COR-L47 (cell line): ENCODE measurements at regions not wholly inside any gene's neighbourhood (a gene's known extent, or its start where the extent isn't known, plus 50 kb on each side); places are given as distances from the start of the nearest gene placed in this dataset.
"Not testable (repeated sequence)": the region's sequence is repeated elsewhere in the genome, so short reads cannot be mapped to it uniquely, and the experiment has no call there.

Source experiments
- DNase-seq: peaks from one replicate; lab custom pipeline; 2025; lab: John Stamatoyannopoulos, UW

DNA sequence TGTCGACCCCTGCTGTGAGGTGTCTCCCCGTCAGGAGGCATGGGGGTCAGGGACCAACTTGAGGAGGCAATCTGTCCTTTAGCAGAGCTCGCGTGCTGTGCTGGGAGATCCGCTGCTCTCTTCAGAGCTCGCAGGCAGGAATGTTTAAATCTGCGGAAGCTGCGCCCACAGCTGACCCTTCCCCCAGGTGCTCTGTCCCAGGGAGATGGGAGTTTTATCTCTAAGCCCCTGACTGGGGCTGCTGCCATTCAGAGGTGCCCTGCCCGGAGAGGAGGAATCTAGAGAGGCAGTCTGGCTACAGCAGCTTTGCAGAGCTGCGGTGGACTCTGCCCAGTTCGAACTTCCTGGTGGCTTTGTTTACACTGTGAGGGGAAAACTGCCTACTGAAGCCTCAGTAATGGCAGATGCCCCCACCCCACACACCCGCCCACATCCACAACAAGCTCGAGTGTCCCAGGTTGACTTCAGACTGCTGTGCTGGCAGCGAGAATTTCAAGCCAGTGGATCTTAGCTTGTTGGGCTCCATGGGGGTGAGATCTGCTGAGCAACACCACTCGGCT lies 133.1 kb downstream of the CENPC start:
- DNase-seq = not testable (repeated sequence)

DNA sequence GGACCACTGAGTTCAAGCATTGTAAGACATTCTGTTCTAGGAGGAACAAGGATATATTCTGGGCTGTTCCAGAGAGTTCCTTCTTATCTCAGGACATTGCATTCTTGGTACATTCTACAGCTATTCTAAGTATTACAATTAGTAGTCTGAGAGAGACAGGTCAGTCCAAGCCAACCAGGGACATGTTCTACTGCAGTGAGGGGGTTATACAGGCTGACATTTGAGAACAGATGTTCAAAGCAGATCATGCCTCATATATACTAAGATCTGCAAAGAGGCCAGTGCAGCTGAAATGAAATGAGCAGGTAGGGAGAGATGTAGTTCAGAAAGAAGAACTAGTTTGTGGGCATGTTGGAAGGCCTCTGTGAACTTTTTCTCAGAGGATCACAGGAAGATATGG lies 142.0 kb downstream of the CENPC start:
- DNase-seq = no peak

DNA sequence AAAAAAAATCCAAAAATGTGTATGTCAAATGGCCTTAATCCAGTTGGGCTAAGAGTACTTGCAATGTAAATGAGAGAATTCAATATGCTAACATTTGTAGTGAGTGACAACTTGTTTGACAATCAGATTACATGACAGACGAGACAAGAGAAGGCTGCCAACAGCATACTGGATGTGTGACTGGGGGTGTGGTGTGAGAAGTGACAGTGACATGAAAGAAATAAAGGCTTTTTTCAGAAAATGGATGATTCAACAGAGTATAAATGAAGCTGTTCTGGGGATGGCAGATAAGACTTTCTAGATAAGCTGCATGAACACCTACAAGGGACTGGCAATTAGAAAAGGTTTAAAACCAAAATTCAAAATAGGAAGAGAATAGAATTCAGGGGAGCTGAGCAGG lies 143.4 kb downstream of the CENPC start:
- DNase-seq = no peak

DNA sequence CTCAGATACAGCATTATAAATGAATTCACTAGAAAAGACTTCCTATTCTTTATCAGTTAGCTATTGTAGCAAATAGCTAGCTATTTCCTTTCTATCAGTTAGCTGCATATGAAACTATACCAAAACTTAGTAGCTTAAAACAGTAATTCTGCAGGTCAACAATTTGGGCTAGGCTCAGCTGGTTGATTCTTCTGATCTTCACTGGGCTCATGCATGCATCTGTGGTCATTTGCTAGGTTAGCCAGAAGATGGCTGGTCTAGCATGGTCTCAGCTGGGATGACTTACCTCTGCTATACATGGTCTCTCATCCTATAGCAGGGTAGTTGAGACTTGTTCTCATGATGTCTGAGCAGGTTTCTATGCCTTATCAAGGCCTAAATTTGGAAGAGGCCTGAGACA lies 147.4 kb downstream of the CENPC start:
- no peak for DNase-seq

DNA sequence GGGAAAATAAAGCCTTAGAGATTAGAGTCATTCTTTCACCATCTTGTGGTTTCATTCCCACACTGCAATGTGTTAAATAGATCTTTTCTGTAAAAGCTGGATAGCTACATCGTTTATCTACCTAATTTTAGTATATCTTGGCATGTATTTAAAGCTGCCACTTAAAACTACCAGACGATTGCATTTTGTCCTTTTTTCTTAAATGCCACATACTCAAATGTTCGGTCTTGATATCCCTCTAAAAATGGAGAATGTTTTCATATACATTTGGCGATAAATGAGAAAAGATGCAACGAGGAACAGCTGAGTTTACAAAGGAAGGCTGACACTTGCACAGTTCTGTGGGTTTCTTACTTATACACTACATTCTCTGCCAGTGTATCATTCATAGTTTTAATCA lies 148.3 kb downstream of the CENPC start:
- DNase-seq = no peak

DNA sequence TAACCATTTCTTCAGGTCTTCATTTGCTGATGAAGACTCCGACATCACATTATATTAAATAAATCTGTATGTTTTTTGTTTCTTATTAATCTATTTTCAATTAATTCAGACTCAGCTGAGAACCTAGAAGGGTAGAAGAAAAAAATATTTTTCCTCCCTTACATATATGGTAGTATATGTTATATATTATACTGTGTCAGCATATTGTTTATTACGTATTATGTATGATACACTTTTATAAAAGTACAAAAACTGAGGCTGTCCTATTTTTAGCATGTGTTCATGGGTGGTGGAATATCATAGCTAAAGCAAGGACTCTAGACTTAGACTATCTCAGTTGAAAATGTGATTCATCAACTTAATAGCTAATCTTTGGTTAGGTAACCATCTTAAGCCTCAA lies 149.3 kb downstream of the CENPC start:
- no peak for DNase-seq

DNA sequence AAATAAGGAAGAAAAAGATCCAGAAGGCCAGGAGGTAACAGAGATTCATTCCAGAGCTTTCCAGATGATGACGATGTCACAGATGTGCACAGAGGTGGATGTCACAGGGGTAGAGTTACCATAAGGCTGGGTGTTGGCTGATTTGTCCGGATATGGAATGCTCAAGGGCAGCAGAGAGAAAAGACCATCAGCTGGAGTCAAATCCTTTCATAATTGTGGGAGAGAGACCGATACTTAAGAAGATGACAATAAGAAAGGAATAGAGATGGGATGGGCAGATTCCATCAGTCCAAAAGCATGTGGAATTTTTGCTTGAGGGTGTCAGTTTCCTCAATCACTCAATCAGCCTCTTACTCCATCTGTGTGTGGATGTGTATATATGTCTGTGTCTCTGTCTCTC lies 150.4 kb downstream of the CENPC start:
- DNase-seq = no peak

DNA sequence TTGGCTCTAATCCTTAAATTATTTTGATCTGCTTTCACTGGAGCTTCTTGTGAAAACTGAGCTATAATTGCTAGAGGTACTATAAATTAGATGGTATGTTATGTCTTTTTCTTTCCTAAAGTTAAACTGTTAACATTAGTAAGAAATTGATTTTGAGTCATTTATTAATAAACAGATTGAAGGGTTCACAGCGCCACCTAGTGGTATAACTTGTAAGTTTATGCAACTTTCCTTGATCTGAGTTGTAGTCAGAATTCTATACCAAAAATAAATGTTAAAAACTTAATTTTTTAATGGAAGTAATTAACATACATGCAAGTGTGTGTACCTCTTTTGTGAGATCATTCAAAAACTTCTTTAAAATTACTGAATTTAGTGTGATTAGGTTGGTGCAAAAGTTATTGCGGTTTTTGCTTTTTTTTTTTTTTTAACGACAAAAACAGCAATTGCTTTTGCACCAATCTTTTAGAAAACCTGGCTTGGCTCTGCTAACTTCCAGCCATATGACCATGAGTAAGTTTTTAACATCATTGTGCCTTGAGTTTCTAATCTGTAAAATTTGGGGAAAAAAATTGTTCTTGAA lies 151.5 kb downstream of the CENPC start:
- DNase-seq = peak; percentile 17

DNA sequence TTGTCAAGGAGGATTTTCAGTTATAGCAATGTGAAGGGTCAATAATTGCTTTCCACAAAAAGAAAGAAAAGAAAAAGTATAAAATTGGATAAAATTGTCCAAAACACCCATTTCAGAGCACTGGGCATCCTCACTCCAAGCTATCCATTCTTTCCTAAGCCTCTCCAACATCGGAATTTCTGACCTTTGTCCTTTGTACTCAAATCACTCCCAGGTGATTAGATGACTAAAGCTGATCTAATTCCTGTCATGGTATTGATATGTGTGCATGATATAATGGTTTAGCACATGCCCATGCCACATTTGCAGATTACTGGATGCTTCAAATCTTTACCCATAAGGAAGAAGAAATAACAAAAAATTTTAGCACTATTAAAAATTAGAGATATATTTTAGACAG lies 152.3 kb downstream of the CENPC start:
- no peak for DNase-seq

DNA sequence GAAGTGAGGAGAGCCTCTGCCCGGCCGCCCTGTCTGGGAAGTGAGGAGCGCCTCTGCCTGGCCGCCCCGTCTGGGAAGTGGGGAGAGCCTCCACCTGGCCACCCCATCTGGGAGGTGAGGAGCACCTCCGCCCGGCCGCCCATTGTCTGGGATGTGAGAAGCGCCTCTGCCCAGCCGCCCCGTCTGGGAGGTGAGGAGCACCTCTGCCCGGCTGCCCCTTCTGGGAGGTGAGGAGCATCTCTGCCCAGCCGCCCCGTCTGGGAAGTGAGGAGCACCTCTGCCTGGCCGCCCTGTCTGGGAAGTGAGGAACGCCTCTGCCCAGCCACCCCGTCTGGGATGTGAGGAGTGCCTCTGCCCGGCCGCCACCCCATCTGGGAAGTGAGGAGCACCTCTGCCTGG lies 163.9 kb downstream of the CENPC start:
- DNase-seq = not testable (repeated sequence)

DNA sequence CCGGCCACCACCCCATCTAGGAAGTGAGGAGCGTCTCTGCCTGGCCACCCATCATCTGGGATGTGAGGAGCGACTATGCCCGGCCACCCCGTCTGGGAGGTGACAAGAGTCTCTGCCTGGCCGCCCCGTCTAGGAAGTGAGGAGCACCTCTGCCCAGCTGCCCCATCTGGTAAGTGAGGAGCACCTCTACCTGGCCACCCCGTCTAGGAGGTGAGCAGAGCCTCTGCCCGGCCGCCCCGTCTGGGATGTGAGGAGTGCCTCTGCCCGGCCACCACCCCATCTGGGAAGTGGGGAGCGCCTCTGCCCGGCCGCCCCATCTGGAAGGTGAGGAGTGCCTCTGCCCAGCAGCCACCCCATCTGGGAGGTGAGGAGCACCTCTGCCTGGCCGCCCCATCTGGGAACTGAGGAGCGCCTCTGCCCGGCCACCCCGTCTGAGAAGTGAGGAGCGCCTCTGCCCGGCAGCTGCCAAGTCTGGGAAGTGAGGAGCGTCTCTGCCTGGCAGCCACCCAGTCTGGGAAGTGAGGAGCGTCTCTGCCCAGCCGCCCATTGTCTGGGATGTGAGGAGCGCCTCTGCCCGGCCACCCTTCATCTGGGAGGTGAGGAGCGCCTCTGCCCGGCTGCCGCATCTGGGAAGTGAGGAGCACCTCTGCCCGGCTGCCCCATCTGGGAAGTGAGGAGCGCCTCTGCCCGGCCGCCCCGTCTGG lies 164.4 kb downstream of the CENPC start:
- not testable (repeated sequence) for DNase-seq

DNA sequence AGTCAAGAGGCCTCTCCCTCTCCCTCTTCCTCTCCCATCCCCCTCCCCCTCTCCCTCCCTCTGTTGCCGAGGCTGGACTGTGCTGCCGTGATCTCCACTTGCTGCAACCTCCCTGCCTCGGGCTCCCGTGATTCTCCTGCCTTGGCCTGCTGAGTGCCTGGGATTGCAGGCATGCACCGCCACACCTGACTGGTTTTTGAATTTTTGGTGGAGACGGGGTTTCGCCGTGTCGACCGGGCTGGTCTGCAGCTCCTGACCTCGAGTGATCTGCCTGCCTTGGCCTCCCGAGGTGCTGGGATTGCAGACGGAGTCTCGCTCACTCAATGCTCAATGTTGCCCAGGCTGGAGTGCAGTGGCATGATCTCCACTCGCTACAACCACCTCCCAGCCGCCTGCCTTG lies 165.1 kb downstream of the CENPC start:
- no peak for DNase-seq

DNA sequence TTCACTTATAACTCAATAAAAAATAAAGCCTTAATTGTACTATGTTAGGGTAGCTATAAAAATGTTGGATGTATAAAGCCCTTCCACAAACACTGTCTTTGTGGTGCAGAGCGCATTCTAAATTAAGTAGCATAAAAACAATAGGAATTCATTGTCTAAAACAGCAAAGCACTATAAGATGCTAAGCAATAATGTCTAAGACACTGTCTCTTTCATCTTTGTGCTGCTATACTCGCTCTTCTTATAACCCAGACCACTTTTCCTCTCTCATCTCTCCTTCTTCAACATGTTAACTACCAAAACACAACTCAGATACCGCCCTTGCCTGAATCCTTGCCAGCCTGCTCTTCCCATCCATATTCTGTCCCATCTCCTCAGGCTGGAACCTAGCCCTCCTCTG lies 170.0 kb downstream of the CENPC start:
- DNase-seq = no peak

DNA sequence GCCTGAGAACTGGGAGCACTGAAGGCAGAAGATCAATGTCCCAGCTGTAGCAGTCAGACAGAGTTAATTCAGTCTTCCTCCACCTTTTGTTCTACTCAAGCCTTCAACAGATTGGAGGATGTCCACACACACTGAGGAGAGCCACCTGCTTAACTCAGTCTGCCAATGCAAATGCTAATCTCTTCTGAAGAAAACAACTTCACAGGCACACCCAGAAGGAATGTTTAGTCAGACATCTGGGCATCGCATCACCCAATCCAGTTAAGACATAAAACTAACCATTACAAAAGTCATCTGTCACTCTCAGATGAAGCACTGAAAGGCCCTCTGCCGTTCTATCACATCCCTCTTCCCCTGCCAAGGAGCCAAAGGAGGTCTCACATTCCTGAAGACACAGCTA lies 173.7 kb downstream of the CENPC start:
- no peak for DNase-seq

DNA sequence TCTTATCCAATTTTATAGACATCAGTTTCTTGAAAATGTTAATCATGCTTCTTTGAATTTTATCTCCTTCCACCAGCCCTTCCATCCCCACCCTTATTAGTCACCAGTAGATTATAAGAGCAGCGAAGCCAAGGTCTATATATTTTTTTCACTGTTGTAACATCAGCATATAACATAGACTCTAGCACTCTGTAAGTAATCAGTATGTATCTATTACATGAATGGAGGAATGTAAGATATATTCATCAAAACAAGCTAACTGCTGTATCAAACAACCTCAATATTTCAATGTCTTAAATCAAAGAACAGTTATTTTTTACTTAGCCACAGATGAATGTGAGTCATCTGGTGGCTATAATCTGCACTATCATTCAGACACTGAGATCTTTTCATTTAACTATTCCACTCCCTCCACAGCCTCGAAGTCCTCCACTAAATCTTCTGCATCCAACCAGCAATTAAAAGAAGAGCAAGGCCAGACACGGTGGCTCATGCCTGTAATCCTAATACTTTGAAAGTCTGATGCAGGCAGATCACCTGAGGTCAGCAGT lies 178.9 kb downstream of the CENPC start:
- no peak for DNase-seq

DNA sequence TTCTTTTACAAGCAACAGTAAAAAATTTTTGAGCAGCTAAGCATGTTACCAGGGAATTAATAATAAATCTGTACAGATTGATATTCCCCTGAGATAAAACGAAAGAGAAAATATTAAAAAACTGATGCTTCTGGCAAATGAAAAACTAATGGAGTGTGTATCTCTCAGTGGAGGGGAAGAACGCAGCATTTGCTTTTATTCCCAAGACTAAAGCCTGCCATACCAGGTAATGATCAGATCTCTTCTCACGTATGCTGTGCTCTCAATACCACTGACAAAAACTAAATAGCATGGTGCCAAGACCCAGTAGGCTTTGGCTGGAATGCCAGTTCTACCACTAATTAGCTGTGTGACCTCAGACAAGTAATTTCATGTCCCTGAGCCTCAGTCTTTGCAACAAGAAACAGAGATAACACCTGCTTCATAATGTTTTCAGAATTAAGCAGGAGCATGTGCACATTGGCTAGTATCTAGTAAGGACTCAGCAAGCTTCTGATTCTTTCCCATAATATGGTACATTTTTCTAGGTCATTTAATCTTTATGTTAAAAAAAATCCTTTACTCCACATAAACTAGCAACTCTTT lies 179.6 kb downstream of the CENPC start:
- DNase-seq = no peak

DNA sequence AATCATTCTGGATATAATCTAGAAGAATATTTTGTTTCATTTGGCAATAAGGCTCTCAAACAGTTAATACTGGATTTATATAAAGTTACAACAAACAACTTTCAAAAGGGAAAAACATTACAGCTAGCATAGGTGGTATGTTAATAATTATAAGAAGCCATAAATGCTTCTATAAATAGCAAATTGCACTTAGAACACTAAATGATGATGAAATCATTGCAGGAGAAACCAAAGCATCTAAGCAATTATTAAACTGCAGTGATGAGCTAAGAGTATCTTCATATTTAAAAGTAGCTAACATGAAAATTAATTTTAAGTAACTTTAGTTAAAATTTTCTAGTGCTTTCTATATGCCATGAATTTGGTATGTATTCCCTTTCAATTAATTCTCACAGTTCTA lies 189.5 kb downstream of the CENPC start:
- DNase-seq = no peak

DNA sequence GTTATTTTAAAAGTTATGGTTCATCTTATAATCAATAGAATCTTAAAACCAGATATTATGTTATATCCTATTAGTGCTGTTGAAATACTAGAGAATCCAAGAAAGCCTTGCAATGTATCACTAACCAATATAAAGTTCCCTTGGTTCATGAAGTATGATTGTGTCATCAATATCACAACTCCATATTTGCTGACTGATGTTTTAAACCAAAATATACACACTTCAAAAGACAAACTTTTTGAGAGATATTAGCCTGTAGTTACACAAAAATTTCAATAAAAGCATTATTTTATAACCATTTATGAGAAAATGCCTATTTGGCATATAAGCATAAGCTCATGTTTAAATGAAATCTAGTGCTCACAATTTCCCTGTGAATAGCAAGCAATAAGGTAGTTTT lies 198.6 kb downstream of the CENPC start:
- DNase-seq = no peak

DNA sequence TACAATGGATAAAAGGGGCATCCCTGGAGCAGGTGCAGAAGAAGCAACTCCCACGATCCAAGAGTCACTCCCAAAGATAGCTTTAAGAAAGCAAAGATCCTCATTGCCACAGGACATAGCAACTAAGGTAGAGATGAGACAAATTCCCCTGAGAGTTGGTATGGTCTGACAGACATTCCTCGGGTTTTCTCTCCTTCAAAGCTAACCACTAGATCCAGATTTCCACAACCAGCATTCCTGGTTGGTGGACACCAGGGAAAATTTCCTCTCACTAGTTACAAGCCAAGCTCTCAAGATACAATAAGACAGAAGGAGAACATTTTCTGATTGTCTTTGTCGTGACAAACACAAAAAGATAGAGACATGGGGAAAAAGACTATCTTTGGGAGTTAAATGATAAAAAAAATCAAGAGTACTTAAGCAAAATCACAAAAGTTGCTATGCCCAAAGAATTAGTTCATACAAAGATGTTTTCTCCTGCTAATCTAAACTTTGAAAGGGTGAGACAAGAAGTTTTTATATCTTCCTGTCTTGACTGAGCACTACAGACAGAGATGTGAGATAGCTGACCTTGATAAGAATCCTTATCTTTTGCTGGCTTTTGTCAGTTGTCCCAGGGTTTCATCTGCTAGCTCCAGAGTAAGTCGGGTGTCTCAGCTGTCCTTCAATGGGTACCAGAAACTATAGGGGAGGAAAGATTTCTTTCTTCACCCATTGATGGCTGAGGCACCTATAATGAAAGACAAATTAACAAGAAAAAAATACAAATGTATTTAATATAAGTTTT lies 200.5 kb downstream of the CENPC start:
- no peak for DNase-seq

DNA sequence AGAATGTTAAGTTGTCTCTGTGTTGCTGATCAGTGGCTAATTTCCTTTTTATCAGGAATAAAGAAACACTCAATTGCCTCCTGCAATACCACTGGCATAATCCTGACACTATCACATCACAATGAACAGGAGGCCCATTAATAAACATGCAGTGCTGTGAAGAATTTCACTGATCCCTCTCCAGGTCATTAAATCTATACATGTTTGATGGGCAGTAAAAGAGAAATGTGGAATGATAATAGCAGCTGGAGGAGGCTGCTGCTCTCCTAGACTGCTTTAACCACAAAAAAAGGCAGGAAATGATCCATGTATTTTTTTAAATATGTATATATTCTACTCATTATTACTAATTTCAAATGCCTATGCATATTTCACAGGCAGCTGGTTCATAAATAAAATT lies 202.1 kb downstream of the CENPC start:
- no peak for DNase-seq

DNA sequence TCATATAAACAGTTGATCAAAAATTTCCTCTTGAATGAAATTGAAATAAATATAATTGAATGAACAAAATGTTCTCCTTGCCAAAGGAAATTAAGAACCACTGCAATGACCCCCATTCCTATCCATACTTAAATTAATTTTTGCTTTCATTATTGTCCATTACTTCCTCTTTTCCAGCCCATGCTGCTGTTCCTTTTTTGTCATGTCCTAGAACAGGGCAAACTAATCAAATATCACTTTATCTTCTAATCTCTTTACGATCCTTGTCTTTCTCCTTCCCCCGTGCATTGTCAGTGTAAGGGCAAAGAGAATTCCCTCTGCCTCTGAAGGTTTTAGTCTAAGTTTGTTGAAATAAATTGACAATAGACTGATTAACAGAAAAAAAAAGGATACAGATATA lies 203.0 kb downstream of the CENPC start:
- no peak for DNase-seq

DNA sequence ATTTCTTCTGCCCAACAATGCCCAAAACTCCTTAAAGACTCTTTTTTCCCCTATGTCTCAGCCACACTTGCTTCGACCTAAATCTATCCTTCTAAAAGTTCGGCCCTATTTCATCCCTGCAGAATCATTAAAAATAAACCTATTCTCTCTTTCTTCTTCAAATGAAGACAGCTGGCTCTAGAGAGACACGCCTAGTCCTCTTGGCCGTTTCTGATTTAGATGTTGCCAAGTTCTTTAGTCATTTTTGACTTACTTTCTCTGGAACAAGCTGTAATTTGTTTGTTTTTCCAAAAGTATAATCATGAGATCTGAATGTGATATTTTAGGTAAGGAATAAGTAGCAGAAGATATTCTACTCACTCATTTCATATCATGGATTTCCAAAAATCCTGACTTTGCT lies 211.6 kb downstream of the CENPC start:
- DNase-seq = no peak
